ENCODE measurements at regions not wholly inside any gene's neighbourhood (a gene's known extent, or its start where the extent isn't known, plus 50 kb on each side); places are given as distances from the start of the nearest gene placed in this dataset.
"Not testable (repeated sequence)": the region's sequence is repeated elsewhere in the genome, so short reads cannot be mapped to it uniquely, and the experiment has no call there.

- no peak overlapping the region for H3K9ac ChIP-seq (ENCODE audit: low read depth, low read length)
- H3K9me3 ChIP-seq (ENCODE audit: control insufficient read depth, insufficient read depth, low read length), result no peaks in the 10 kb centered on the region
- peaks cover 42% of the 10 kb centered on the region for H3K4me1 ChIP-seq (ENCODE audit: control insufficient read depth, insufficient read depth, low read length)
- no peaks in the 10 kb centered on the region for H3K27me3 ChIP-seq (ENCODE audit: control insufficient read depth, insufficient read depth, low read length)
- H3K4me3 ChIP-seq (ENCODE audit: low read depth, low read length), result no peak overlapping the region
- H3K36me3 ChIP-seq (ENCODE audit: control insufficient read depth, insufficient read depth, low read length), result no peaks in the 10 kb centered on the region
Measured at GRCh38 chr1:209155546-209155945, 428.0 kb upstream of the CAMK1G start.

- Histone ChIP-seq H3K36me3 (ENCODE audit: control insufficient read depth, insufficient read depth, low read length) (no peaks in the 10 kb centered on the region), H3K9me3 (ENCODE audit: control insufficient read depth, insufficient read depth, low read length) (no peaks in the 10 kb centered on the region), H3K9ac (ENCODE audit: low read depth, low read length) (no peak overlapping the region), H3K4me3 (ENCODE audit: low read depth, low read length) (no peak overlapping the region), H3K4me1 (ENCODE audit: control insufficient read depth, insufficient read depth, low read length) (peaks cover 42% of the 10 kb centered on the region), H3K27me3 (ENCODE audit: control insufficient read depth, insufficient read depth, low read length) (no peaks in the 10 kb centered on the region)
Measured at GRCh38 chr1:209156991-209157390, 426.5 kb upstream of the CAMK1G start.

- Histone ChIP-seq H3K4me1 (ENCODE audit: control insufficient read depth, insufficient read depth, low read length) (peaks cover 42% of the 10 kb centered on the region), H3K9me3 (ENCODE audit: control insufficient read depth, insufficient read depth, low read length) (no peaks in the 10 kb centered on the region), H3K27me3 (ENCODE audit: control insufficient read depth, insufficient read depth, low read length) (no peaks in the 10 kb centered on the region), H3K36me3 (ENCODE audit: control insufficient read depth, insufficient read depth, low read length) (no peaks in the 10 kb centered on the region), H3K9ac (ENCODE audit: low read depth, low read length) (peak overlapping the region; percentile 38), H3K4me3 (ENCODE audit: low read depth, low read length) (no peak overlapping the region)
Measured at GRCh38 chr1:209157546-209158249, 425.8 kb upstream of the CAMK1G start.

GRCh38 chr1:209158851-209159250, 424.7 kb upstream of the CAMK1G start:
- Histone ChIP-seq H3K4me3 (ENCODE audit: low read depth, low read length) (no peak overlapping the region), H3K4me1 (ENCODE audit: control insufficient read depth, insufficient read depth, low read length) (peaks cover 39% of the 10 kb centered on the region), H3K36me3 (ENCODE audit: control insufficient read depth, insufficient read depth, low read length) (no peaks in the 10 kb centered on the region), H3K9me3 (ENCODE audit: control insufficient read depth, insufficient read depth, low read length) (no peaks in the 10 kb centered on the region), H3K9ac (ENCODE audit: low read depth, low read length) (no peak overlapping the region), H3K27me3 (ENCODE audit: control insufficient read depth, insufficient read depth, low read length) (no peaks in the 10 kb centered on the region)

GRCh38 chr1:209160230-209160629, 423.3 kb upstream of the CAMK1G start:
- no peak overlapping the region for H3K9ac ChIP-seq (ENCODE audit: low read depth, low read length)
- H3K9me3 ChIP-seq (ENCODE audit: control insufficient read depth, insufficient read depth, low read length), result no peaks in the 10 kb centered on the region
- no peaks in the 10 kb centered on the region for H3K36me3 ChIP-seq (ENCODE audit: control insufficient read depth, insufficient read depth, low read length)
- no peaks in the 10 kb centered on the region for H3K27me3 ChIP-seq (ENCODE audit: control insufficient read depth, insufficient read depth, low read length)
- H3K4me1 ChIP-seq (ENCODE audit: control insufficient read depth, insufficient read depth, low read length), result peaks cover 34% of the 10 kb centered on the region
- H3K4me3 ChIP-seq (ENCODE audit: low read depth, low read length), result no peak overlapping the region

- peaks cover 15% of the 10 kb centered on the region for H3K4me1 ChIP-seq (ENCODE audit: control insufficient read depth, insufficient read depth, low read length)
- no peaks in the 10 kb centered on the region for H3K36me3 ChIP-seq (ENCODE audit: control insufficient read depth, insufficient read depth, low read length)
- no peak overlapping the region for H3K9ac ChIP-seq (ENCODE audit: low read depth, low read length)
- H3K27me3 ChIP-seq (ENCODE audit: control insufficient read depth, insufficient read depth, low read length), result no peaks in the 10 kb centered on the region
- H3K9me3 ChIP-seq (ENCODE audit: control insufficient read depth, insufficient read depth, low read length), result no peaks in the 10 kb centered on the region
- H3K4me3 ChIP-seq (ENCODE audit: low read depth, low read length), result no peak overlapping the region
Measured at GRCh38 chr1:209162651-209163050, 420.9 kb upstream of the CAMK1G start.

GRCh38 chr1:209168204-209168603, 415.3 kb upstream of the CAMK1G start:
- no peak overlapping the region for H3K9ac ChIP-seq (ENCODE audit: low read depth, low read length)
- H3K36me3 ChIP-seq (ENCODE audit: control insufficient read depth, insufficient read depth, low read length), result no peaks in the 10 kb centered on the region
- no peak overlapping the region for H3K4me3 ChIP-seq (ENCODE audit: low read depth, low read length)
- no peaks in the 10 kb centered on the region for H3K27me3 ChIP-seq (ENCODE audit: control insufficient read depth, insufficient read depth, low read length)
- H3K4me1 ChIP-seq (ENCODE audit: control insufficient read depth, insufficient read depth, low read length), result no peaks in the 10 kb centered on the region
- H3K9me3 ChIP-seq (ENCODE audit: control insufficient read depth, insufficient read depth, low read length), result no peaks in the 10 kb centered on the region

- no peaks in the 10 kb centered on the region for H3K36me3 ChIP-seq (ENCODE audit: control insufficient read depth, insufficient read depth, low read length)
- no peaks in the 10 kb centered on the region for H3K4me1 ChIP-seq (ENCODE audit: control insufficient read depth, insufficient read depth, low read length)
- H3K4me3 ChIP-seq (ENCODE audit: low read depth, low read length), result no peak overlapping the region
- no peaks in the 10 kb centered on the region for H3K9me3 ChIP-seq (ENCODE audit: control insufficient read depth, insufficient read depth, low read length)
- no peak overlapping the region for H3K9ac ChIP-seq (ENCODE audit: low read depth, low read length)
- no peaks in the 10 kb centered on the region for H3K27me3 ChIP-seq (ENCODE audit: control insufficient read depth, insufficient read depth, low read length)
Measured at GRCh38 chr1:209171151-209171550, 412.4 kb upstream of the CAMK1G start.

GRCh38 chr1:209172286-209172685, 411.2 kb upstream of the CAMK1G start:
- Histone ChIP-seq H3K36me3 (ENCODE audit: control insufficient read depth, insufficient read depth, low read length) (no peaks in the 10 kb centered on the region), H3K4me3 (ENCODE audit: low read depth, low read length) (no peak overlapping the region), H3K27me3 (ENCODE audit: control insufficient read depth, insufficient read depth, low read length) (no peaks in the 10 kb centered on the region), H3K4me1 (ENCODE audit: control insufficient read depth, insufficient read depth, low read length) (no peaks in the 10 kb centered on the region), H3K9me3 (ENCODE audit: control insufficient read depth, insufficient read depth, low read length) (no peaks in the 10 kb centered on the region), H3K9ac (ENCODE audit: low read depth, low read length) (no peak overlapping the region)

GRCh38 chr1:209172792-209173542, 410.5 kb upstream of the CAMK1G start:
- H3K36me3 ChIP-seq (ENCODE audit: control insufficient read depth, insufficient read depth, low read length); H3K27me3 ChIP-seq (ENCODE audit: control insufficient read depth, insufficient read depth, low read length); H3K9me3 ChIP-seq (ENCODE audit: control insufficient read depth, insufficient read depth, low read length); H3K9ac ChIP-seq (ENCODE audit: low read depth, low read length); H3K4me1 ChIP-seq (ENCODE audit: control insufficient read depth, insufficient read depth, low read length); H3K4me3 ChIP-seq (ENCODE audit: low read depth, low read length): not testable (repeated sequence)

GRCh38 chr1:209173796-209174195, 409.7 kb upstream of the CAMK1G start:
- H3K9ac ChIP-seq (ENCODE audit: low read depth, low read length); H3K9me3 ChIP-seq (ENCODE audit: control insufficient read depth, insufficient read depth, low read length); H3K4me3 ChIP-seq (ENCODE audit: low read depth, low read length); H3K36me3 ChIP-seq (ENCODE audit: control insufficient read depth, insufficient read depth, low read length); H3K27me3 ChIP-seq (ENCODE audit: control insufficient read depth, insufficient read depth, low read length); H3K4me1 ChIP-seq (ENCODE audit: control insufficient read depth, insufficient read depth, low read length): not testable (repeated sequence)

- Histone ChIP-seq H3K4me3 (ENCODE audit: low read depth, low read length) (no peak overlapping the region), H3K9ac (ENCODE audit: low read depth, low read length) (no peak overlapping the region), H3K36me3 (ENCODE audit: control insufficient read depth, insufficient read depth, low read length) (no peaks in the 10 kb centered on the region), H3K9me3 (ENCODE audit: control insufficient read depth, insufficient read depth, low read length) (no peaks in the 10 kb centered on the region), H3K27me3 (ENCODE audit: control insufficient read depth, insufficient read depth, low read length) (no peaks in the 10 kb centered on the region), H3K4me1 (ENCODE audit: control insufficient read depth, insufficient read depth, low read length) (no peaks in the 10 kb centered on the region)
Measured at GRCh38 chr1:209176866-209177430, 406.6 kb upstream of the CAMK1G start.
